HUES64 (cell line): ENCODE measurements at regions not wholly inside any gene's neighbourhood (a gene's known extent, or its start where the extent isn't known, plus 50 kb on each side); places are given as distances from the start of the nearest gene placed in this dataset.

ENCODE experiments used
- H3K27ac ChIP-seq: 2 replicates; pipeline ENCODE4 v1.7.0; 2013; ENCODE audit warnings: low read depth, low read length, inconsistent platforms
- H3K27me3 ChIP-seq: 2 replicates; pipeline ENCODE4 v1.6.1; 2013; ENCODE audit warnings: mild to moderate bottlenecking, low read length; ENCODE audit not compliant: insufficient read depth
- H3K36me3 ChIP-seq: 2 replicates; pipeline ENCODE4 v1.6.1; 2013; ENCODE audit warnings: mild to moderate bottlenecking, low read length; ENCODE audit not compliant: insufficient read depth
- H3K4me1 ChIP-seq: 2 replicates; pipeline ENCODE4 v1.6.1; 2013; ENCODE audit warnings: mild to moderate bottlenecking, low read length, moderate library complexity; ENCODE audit not compliant: insufficient read depth
- H3K4me3 ChIP-seq: 2 replicates; pipeline ENCODE4 v1.5.1; 2013; ENCODE audit warnings: mild to moderate bottlenecking, low read length, moderate library complexity
- H3K9ac ChIP-seq: 2 replicates; pipeline ENCODE4 v1.6.1; 2013; ENCODE audit warnings: mild to moderate bottlenecking, low read depth, low read length
- H3K9me3 ChIP-seq: 2 replicates; pipeline ENCODE4 v1.6.1; 2013; ENCODE audit warnings: low read depth, low read length; ENCODE audit not compliant: insufficient read depth
- WGBS: fragments of 150-250, 120-280 bp; methylation state at CpG from one replicate; pipeline ENCODE4 v1.1.7; 2013; ENCODE audit warnings: missing lambda C conversion rate; 5-methylcytosine and 5-hydroxymethylcytosine counted together

GRCh38 chrX:10085223-10085622 is 71.6 kb upstream of the CLCN4 start:
- Histone ChIP-seq H3K4me3 (no peak overlapping the region), H3K27me3 (no peaks in the 10 kb centered on the region), H3K9me3 (no peaks in the 10 kb centered on the region), H3K4me1 (0 out of 2 replicates have a peak, but pooled peaks cover 3% of the 10 kb centered on the region), H3K36me3 (peaks cover 5% of the 10 kb centered on the region; the same call in 1 of the 2 replicates), H3K9ac (no peak overlapping the region), H3K27ac (no peak overlapping the region)
- WGBS = 88% methylated on average over 1 of the region's 1 CpG

DNA sequence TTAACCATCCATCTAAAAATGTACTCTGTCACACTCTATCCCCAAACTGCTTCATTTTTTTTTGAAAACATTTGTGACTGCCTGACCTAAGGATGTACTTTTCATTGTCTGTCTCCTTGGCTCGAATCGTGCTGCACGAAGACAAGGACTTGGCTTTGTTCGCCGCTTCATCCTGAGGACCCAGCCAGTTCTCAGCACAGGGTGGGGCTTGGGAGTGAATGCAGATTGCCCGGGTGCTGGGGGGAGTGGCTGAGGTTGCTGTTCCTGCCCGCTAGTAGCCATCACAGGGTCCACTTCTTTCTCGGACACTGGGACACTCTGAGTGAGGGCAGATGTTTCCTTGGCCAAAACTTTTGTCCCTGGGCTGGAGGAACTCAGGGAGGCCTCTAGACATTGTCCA is 70.1 kb upstream of the CLCN4 start:
- Histone ChIP-seq H3K9me3 (no peaks in the 10 kb centered on the region), H3K27me3 (no peaks in the 10 kb centered on the region), H3K36me3 (peaks cover 16% of the 10 kb centered on the region), H3K9ac (no peak overlapping the region), H3K4me1 (0 out of 2 replicates have a peak, but pooled peaks cover 3% of the 10 kb centered on the region), H3K27ac (no peak overlapping the region), H3K4me3 (no peak overlapping the region)
- WGBS = 93% methylated on average over 8 of the region's 8 CpGs

- Histone ChIP-seq H3K4me1 (0 out of 2 replicates have a peak, but pooled peaks cover 3% of the 10 kb centered on the region), H3K36me3 (peaks cover 22% of the 10 kb centered on the region), H3K27ac (no peak overlapping the region), H3K27me3 (no peaks in the 10 kb centered on the region), H3K9ac (no peak overlapping the region), H3K9me3 (no peaks in the 10 kb centered on the region), H3K4me3 (no peak overlapping the region)
- WGBS = 94% methylated on average over 9 of the region's 9 CpGs
Measured at GRCh38 chrX:10087391-10087790, 69.4 kb upstream of the CLCN4 start.

GRCh38 chrX:10089378-10089795 is 67.4 kb upstream of the CLCN4 start:
- H3K27ac ChIP-seq = no peak overlapping the region
- no peak overlapping the region for H3K9ac ChIP-seq

DNA sequence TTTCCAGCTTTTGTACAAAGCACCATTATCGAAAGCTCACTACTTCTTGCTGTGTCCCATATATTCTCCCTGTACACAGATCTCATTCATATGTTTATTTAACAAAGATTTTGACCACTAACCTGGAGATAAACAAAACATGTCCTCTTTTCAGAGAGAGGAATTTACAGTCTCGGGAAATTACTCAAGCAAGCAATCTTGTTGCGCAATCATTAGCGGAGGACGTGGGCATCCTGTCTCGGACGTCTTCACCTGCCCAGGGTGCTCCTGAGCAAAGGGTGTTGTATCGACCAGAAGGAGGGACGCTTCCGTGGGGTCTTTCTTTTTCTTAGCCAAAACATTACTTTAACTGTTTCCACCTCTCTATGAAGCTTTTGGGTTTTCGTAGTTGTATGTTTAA is 66.5 kb upstream of the CLCN4 start:
- H3K27ac ChIP-seq = no peak overlapping the region
- 94% methylated on average over 9 of the region's 11 CpGs for WGBS
- H3K9me3 ChIP-seq = no peaks in the 10 kb centered on the region
- no peaks in the 10 kb centered on the region for H3K4me1 ChIP-seq
- H3K9ac ChIP-seq = no peak overlapping the region
- H3K27me3 ChIP-seq = no peaks in the 10 kb centered on the region
- peaks cover 37% of the 10 kb centered on the region for H3K36me3 ChIP-seq
- no peak overlapping the region for H3K4me3 ChIP-seq

More at GRCh38 chrX:10089378-10089795, 67.4 kb upstream of the CLCN4 start:
- Histone ChIP-seq H3K4me3 (no peak overlapping the region), H3K27me3 (no peaks in the 10 kb centered on the region), H3K9me3 (no peaks in the 10 kb centered on the region), H3K36me3 (peaks cover 32% of the 10 kb centered on the region), H3K4me1 (no peaks in the 10 kb centered on the region)
- 96% methylated on average over 2 of the region's 3 CpGs for WGBS

GRCh38 chrX:10095246-10095645 is 61.5 kb upstream of the CLCN4 start:
- H3K4me3 ChIP-seq = no peak overlapping the region
- H3K9me3 ChIP-seq = no peaks in the 10 kb centered on the region
- 95% methylated on average over 9 of the region's 9 CpGs for WGBS
- H3K27ac ChIP-seq = no peak overlapping the region
- H3K4me1 ChIP-seq = no peaks in the 10 kb centered on the region
- no peak overlapping the region for H3K9ac ChIP-seq
- peaks cover 60% of the 10 kb centered on the region for H3K36me3 ChIP-seq
- H3K27me3 ChIP-seq = no peaks in the 10 kb centered on the region

- WGBS = 88% methylated on average over 5 of the region's 5 CpGs
- H3K36me3 ChIP-seq = peaks cover 60% of the 10 kb centered on the region
- no peaks in the 10 kb centered on the region for H3K27me3 ChIP-seq
- H3K9ac ChIP-seq = no peak overlapping the region
- no peak overlapping the region for H3K27ac ChIP-seq
- no peaks in the 10 kb centered on the region for H3K4me1 ChIP-seq
- H3K4me3 ChIP-seq = no peak overlapping the region
- H3K9me3 ChIP-seq = no peaks in the 10 kb centered on the region
Measured at GRCh38 chrX:10095698-10096432, 60.9 kb upstream of the CLCN4 start.

GRCh38 chrX:10098270-10098713 is 58.5 kb upstream of the CLCN4 start:
- H3K4me1 ChIP-seq = no peaks in the 10 kb centered on the region
- no peak overlapping the region for H3K4me3 ChIP-seq
- 98% methylated on average over 9 of the region's 10 CpGs for WGBS
- H3K9ac ChIP-seq = no peak overlapping the region
- H3K36me3 ChIP-seq = peaks cover 49% of the 10 kb centered on the region
- H3K9me3 ChIP-seq = no peaks in the 10 kb centered on the region
- H3K27ac ChIP-seq = no peak overlapping the region
- H3K27me3 ChIP-seq = no peaks in the 10 kb centered on the region

GRCh38 chrX:10099411-10099810 is 57.4 kb upstream of the CLCN4 start:
- WGBS = 85% methylated on average over 5 of the region's 5 CpGs
- Histone ChIP-seq H3K4me1 (no peaks in the 10 kb centered on the region), H3K4me3 (no peak overlapping the region), H3K27ac (no peak overlapping the region), H3K9ac (no peak overlapping the region), H3K36me3 (peaks cover 42% of the 10 kb centered on the region), H3K27me3 (no peaks in the 10 kb centered on the region), H3K9me3 (no peaks in the 10 kb centered on the region)

GRCh38 chrX:10101269-10101668 is 55.5 kb upstream of the CLCN4 start:
- no peak overlapping the region for H3K27ac ChIP-seq
- 94% methylated on average over 5 of the region's 5 CpGs for WGBS
- H3K4me3 ChIP-seq = no peak overlapping the region
- H3K27me3 ChIP-seq = no peaks in the 10 kb centered on the region
- H3K36me3 ChIP-seq = peaks cover 31% of the 10 kb centered on the region
- no peaks in the 10 kb centered on the region for H3K4me1 ChIP-seq
- no peaks in the 10 kb centered on the region for H3K9me3 ChIP-seq
- no peak overlapping the region for H3K9ac ChIP-seq

DNA sequence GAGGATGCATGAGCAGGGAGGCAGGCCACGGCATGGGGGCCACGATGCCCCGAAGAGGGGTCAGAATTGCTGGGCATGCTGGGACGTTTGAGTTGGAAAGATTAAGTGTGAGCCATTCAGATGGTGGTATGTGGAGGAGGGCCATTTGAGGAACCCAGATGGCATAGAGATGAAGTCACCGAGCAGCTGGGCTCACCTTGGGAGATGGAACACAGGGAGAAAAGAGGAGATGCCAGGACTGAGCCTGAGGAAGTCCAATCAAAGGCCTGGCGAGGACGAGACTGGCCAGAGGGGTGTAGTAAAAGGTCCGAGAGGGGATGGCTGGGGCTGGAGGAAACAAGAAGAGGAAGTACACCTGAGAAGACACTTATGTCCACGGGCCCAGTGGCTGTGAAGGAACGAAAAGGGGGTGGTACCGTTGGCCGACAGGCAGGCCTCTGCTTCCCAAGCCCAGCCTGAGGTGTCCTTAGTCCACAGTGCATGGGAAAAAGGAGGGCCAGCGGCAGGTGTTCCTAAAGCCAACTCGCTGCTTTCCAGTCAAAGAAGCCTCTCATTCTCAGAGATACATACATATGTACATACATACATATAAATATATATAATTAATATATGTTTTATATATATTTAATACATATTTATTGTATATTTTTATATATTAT is 54.6 kb upstream of the CLCN4 start:
- H3K27me3 ChIP-seq = no peaks in the 10 kb centered on the region
- H3K4me3 ChIP-seq = no peak overlapping the region
- no peak overlapping the region for H3K27ac ChIP-seq
- 96% methylated on average over 13 of the region's 14 CpGs for WGBS
- no peaks in the 10 kb centered on the region for H3K9me3 ChIP-seq
- peaks cover 31% of the 10 kb centered on the region for H3K36me3 ChIP-seq
- H3K4me1 ChIP-seq = no peaks in the 10 kb centered on the region
- H3K9ac ChIP-seq = no peak overlapping the region
